Subcutaneous abdominal adipose tissue (tissue), 5 donors: ENCODE measurements at regions not wholly inside any gene's neighbourhood (a gene's known extent, or its start where the extent isn't known, plus 50 kb on each side); places are given as distances from the start of the nearest gene placed in this dataset.
"Not testable (repeated sequence)": the region's sequence is repeated elsewhere in the genome, so short reads cannot be mapped to it uniquely, and the experiment has no call there.

Experiments used
- H3K27ac ChIP-seq: one replicate; pipeline ENCODE4 v1.7.0; 2013; ENCODE audit warnings: low read depth, mild to moderate bottlenecking, inconsistent platforms, low read length, moderate library complexity
- H3K27me3 ChIP-seq, 5 donors: one replicate each; pipeline ENCODE4 v1.7.0; 2013; ENCODE audit warnings: low read length in 5 of 5, inconsistent platforms in 1 of 5; ENCODE audit not compliant: control insufficient read depth in 5 of 5, insufficient read depth in 4 of 5
- H3K36me3 ChIP-seq, 5 donors: one replicate each; pipeline ENCODE4 v1.7.0; 2013; ENCODE audit warnings: low read length in 5 of 5; ENCODE audit not compliant: control insufficient read depth in 5 of 5, insufficient read depth in 5 of 5
- H3K4me1 ChIP-seq, 5 donors: one replicate each; pipeline ENCODE4 v1.7.0; 2013; ENCODE audit warnings: low read length in 5 of 5, mild to moderate bottlenecking in 3 of 5, moderate library complexity in 1 of 5; ENCODE audit not compliant: control insufficient read depth in 5 of 5, insufficient read depth in 5 of 5
- H3K4me3 ChIP-seq, 5 donors: one replicate each; pipeline ENCODE4 v1.7.0; 2013; ENCODE audit warnings: low read length in 5 of 5, low read depth in 1 of 5
- H3K9ac ChIP-seq, 5 donors: one replicate each; pipeline ENCODE4 v1.7.0; 2013; ENCODE audit warnings: low read length in 5 of 5, mild to moderate bottlenecking in 4 of 5, moderate library complexity in 3 of 5
- H3K9me3 ChIP-seq, 5 donors: one replicate each; pipeline ENCODE4 v1.7.0; 2013; ENCODE audit warnings: low read length in 5 of 5; ENCODE audit not compliant: control insufficient read depth in 5 of 5
- donor health status: healthy.
- donor health status: healthy.
- donor health status: healthy.
- donor health status: healthy.
- donor health status: healthy.

DNA sequence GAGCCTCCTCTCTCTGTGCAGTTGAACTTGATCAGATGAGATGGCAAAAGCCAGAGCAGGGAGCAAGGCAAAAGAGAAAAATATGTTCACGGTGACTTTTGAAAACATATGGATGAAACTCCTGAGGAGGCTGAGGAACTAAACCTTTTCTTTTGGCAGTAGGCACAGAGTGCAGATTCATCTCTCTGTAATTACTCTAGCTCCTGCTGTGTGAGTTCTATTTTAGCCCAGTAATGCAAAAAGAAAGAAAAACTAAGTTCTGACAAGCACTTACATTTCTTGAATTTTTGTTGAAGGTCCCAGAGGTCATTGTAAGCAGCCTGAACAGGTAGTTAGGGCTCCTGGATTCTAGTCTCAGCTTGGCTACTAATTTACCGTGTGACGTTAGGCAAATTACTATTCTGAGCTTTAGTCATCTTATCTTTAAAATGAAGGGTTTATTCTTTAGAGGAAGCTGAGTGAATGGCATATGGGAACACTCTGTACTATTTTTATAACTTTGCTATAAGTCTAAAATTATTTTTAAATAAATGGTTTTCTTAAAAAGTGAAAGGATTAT is 114.7 kb upstream of the NBPF26 start:
- not testable (repeated sequence) for H3K27me3 ChIP-seq, H3K36me3 ChIP-seq, H3K9me3 ChIP-seq, H3K4me3 ChIP-seq, H3K9ac ChIP-seq, H3K4me1 ChIP-seq, H3K27ac ChIP-seq

GRCh38 chr1:120609834-120610233 is 113.9 kb upstream of the NBPF26 start:
- not testable (repeated sequence) for H3K4me1 ChIP-seq, H3K36me3 ChIP-seq, H3K9ac ChIP-seq, H3K9me3 ChIP-seq, H3K27ac ChIP-seq, H3K4me3 ChIP-seq, H3K27me3 ChIP-seq

- not testable (repeated sequence) for H3K27ac ChIP-seq, H3K36me3 ChIP-seq, H3K27me3 ChIP-seq, H3K9ac ChIP-seq, H3K4me1 ChIP-seq, H3K4me3 ChIP-seq, H3K9me3 ChIP-seq
These were observed 108.7 kb upstream of the NBPF26 start for GRCh38 chr1:120614931-120615639.

- not testable (repeated sequence) for H3K27ac ChIP-seq, H3K4me3 ChIP-seq, H3K9ac ChIP-seq, H3K36me3 ChIP-seq, H3K9me3 ChIP-seq, H3K27me3 ChIP-seq, H3K4me1 ChIP-seq
These were observed 106.3 kb upstream of the NBPF26 start for GRCh38 chr1:120617493-120617892.

DNA sequence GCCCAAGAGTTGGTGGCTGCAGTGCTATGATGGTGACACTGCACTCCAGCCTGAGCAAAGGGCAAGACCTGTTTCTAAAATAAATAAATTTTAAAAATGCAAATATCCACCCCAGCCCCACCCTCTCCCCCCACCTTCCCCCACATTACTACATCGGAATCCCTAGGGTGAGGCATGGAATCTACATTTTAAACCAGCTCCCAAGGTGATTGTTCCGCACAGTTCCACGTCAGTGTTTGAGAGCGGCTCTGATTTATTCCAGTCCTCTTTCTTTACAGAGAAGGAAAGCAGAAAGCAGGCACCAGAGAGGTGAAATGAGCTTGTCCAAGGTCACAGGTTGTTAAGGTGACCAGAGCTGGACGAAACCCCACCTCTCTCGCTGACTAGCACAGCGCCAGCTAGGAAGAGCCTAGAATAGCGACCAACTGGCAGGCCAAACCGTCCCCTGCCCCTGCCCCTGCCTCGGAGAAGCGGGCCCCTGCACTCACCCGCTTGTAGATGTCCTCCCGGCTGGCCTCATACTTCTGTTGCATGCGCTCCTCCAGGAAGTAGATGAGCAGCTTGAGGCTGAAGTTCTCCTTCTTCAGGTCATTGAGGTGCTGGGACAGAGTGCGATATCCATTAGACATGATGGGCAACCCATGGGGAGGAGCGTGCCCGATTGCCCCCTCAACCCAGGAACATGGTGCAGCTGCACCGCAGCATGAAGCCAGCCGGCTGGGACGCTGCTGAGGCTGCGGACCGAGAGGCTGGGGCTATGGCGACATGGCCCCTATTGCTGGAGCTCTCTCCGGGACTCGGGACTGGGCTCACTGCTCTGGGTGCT is 103.7 kb upstream of the NBPF26 start:
- H3K9ac ChIP-seq, H3K9me3 ChIP-seq, H3K4me3 ChIP-seq, H3K36me3 ChIP-seq, H3K4me1 ChIP-seq, H3K27ac ChIP-seq, H3K27me3 ChIP-seq: not testable (repeated sequence)

DNA sequence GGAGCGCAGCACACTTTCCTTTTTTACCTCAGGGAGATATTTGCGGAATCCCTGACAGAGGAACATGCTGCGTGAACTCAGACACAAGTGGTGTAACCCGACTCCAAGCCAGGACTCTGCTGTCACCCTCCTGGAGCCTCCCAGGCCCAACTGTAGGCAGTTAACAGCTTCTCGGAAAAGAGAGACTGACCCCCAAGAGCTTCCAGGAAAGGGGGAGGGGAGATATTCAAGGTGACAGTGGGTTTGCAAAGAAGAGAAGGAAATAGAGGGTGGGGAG is 103.1 kb upstream of the NBPF26 start:
- H3K4me3 ChIP-seq, H3K9me3 ChIP-seq, H3K27ac ChIP-seq, H3K9ac ChIP-seq, H3K4me1 ChIP-seq, H3K36me3 ChIP-seq, H3K27me3 ChIP-seq: not testable (repeated sequence)

- not testable (repeated sequence) for H3K36me3 ChIP-seq, H3K9ac ChIP-seq, H3K4me3 ChIP-seq, H3K4me1 ChIP-seq, H3K27me3 ChIP-seq, H3K9me3 ChIP-seq, H3K27ac ChIP-seq
These were observed 102.5 kb upstream of the NBPF26 start for GRCh38 chr1:120621278-120621677.

GRCh38 chr1:120623539-120623938 is 100.2 kb upstream of the NBPF26 start:
- H3K4me1 ChIP-seq, H3K36me3 ChIP-seq, H3K27me3 ChIP-seq, H3K4me3 ChIP-seq, H3K9me3 ChIP-seq, H3K9ac ChIP-seq, H3K27ac ChIP-seq: not testable (repeated sequence)

DNA sequence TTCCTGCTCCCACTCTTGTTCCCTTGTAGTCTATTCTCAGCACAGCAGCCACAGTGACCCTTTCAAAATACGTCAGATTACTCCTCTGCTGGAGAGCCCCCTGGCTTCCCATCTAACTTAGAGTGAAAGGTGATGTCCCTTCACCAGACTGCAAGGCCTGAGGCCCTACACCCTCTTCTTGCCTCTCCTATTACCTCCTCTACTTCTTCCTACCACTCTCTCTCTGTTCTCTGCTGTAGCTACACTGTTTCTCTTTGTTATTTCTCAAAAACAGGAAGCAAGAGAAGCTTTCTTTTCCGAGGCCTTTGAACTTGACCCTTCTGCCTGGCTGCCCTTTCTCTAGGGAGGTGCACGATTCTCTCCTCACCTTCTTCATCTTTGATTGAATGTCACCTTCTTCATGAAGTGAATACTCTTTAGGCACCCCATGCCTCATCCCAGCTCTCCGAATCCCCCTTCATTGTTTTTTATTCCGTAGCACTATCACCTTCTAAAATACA is 99.1 kb upstream of the NBPF26 start:
- H3K9me3 ChIP-seq, H3K4me1 ChIP-seq, H3K4me3 ChIP-seq, H3K27me3 ChIP-seq, H3K9ac ChIP-seq, H3K27ac ChIP-seq, H3K36me3 ChIP-seq: not testable (repeated sequence)

GRCh38 chr1:120629832-120630455 is 93.8 kb upstream of the NBPF26 start:
- H3K4me1 ChIP-seq, H3K9me3 ChIP-seq, H3K27me3 ChIP-seq, H3K9ac ChIP-seq, H3K4me3 ChIP-seq, H3K27ac ChIP-seq, H3K36me3 ChIP-seq: not testable (repeated sequence)
